Suprapubic skin (tissue), 4 donors: ENCODE measurements at regions not wholly inside any gene's neighbourhood (a gene's known extent, or its start where the extent isn't known, plus 50 kb on each side); places are given as distances from the start of the nearest gene placed in this dataset.

Source experiments
- DNase-seq, 2 donors: peaks; one replicate each; pipeline ENCODE4 v3.0.0-alpha.2; 2019; ENCODE audit warnings: low spot score in 2 of 2
- H3K27ac ChIP-seq: fragments of 200-600 bp; sonication (generic); one replicate; pipeline ENCODE4 v1.5.1; 2019
- H3K27me3 ChIP-seq: fragments of 200-600 bp; sonication (generic); one replicate; pipeline ENCODE4 v1.5.1; 2019
- H3K36me3 ChIP-seq: fragments of 200-600 bp; sonication (generic); one replicate; pipeline ENCODE4 v1.5.1; 2019
- H3K4me1 ChIP-seq: fragments of 200-600 bp; sonication (generic); one replicate; pipeline ENCODE4 v1.5.1; 2019
- H3K4me3 ChIP-seq: fragments of 200-600 bp; sonication (generic); one replicate; pipeline ENCODE4 v1.5.1; 2019; ENCODE audit warnings: mild to moderate bottlenecking
- H3K9me3 ChIP-seq: fragments of 200-600 bp; sonication (generic); one replicate; pipeline ENCODE4 v1.5.1; 2019
- CTCF ChIP-seq, 2 donors: fragments of 200-600 bp in 1 of 2; fragments of 450-650 bp in 1 of 2; sonication (generic) in 1 of 2; IDR thresholded peaks; one replicate each; pipeline ENCODE4 v1.5.1; 2016 to 2019; ENCODE audit warnings: antibody characterized with exemption in 2 of 2, mild to moderate bottlenecking in 1 of 2, moderate library complexity in 1 of 2
- EP300 ChIP-seq: sonication (generic); formaldehyde crosslinking; IDR thresholded peaks from one replicate; pipeline ENCODE4 v1.6.1; 2017; ENCODE audit warnings: antibody characterized with exemption
- POLR2A ChIP-seq, 2 donors: fragments of 450-650 bp; IDR thresholded peaks; one replicate each; pipeline ENCODE4 v1.6.1; 2017; ENCODE audit warnings: antibody characterized with exemption in 2 of 2, mild to moderate bottlenecking in 2 of 2, moderate library complexity in 2 of 2
- POLR2AphosphoS5 ChIP-seq, 3 donors: sonication (generic); formaldehyde crosslinking; IDR thresholded peaks; one replicate each; pipeline ENCODE4 v1.6.1; 2017; ENCODE audit warnings: antibody characterized with exemption in 3 of 3
- WGBS: methylation state at CpG from one replicate; pipeline ENCODE4 v1.1.5; 2018; 5-methylcytosine and 5-hydroxymethylcytosine counted together

- Histone ChIP-seq H3K4me3 (no peak overlapping the region), H3K27ac (no peak overlapping the region), H3K9me3 (no peaks in the 10 kb centered on the region), H3K27me3 (no peaks in the 10 kb centered on the region), H3K36me3 (no peaks in the 10 kb centered on the region), H3K4me1 (no peaks in the 10 kb centered on the region)
- 95% methylated on average over 1 of the region's 1 CpG for WGBS
- no peak for TF ChIP-seq CTCF (IDR thresholded peaks at IDR 0.05)
- TF ChIP-seq EP300, result no peak
- no peak for TF ChIP-seq POLR2A (IDR thresholded peaks at IDR 0.05)
- TF ChIP-seq POLR2AphosphoS5 (IDR thresholded peaks at IDR 0.05), result no peak
- DNase-seq, result no peak
Observed at GRCh38 chr13:90906554-90906953, 440.9 kb upstream of the MIR17HG start.

- Histone ChIP-seq H3K4me1 (no peaks in the 10 kb centered on the region), H3K9me3 (no peaks in the 10 kb centered on the region), H3K4me3 (no peak overlapping the region), H3K27ac (no peak overlapping the region), H3K27me3 (no peaks in the 10 kb centered on the region), H3K36me3 (no peaks in the 10 kb centered on the region)
- no peak for TF ChIP-seq CTCF (IDR thresholded peaks at IDR 0.05)
- TF ChIP-seq EP300, result no peak
- TF ChIP-seq POLR2A (IDR thresholded peaks at IDR 0.05), result no peak
- TF ChIP-seq POLR2AphosphoS5 (IDR thresholded peaks at IDR 0.05), result no peak
- DNase-seq, result no peak
- 91% methylated on average over 2 of the region's 2 CpGs for WGBS
Observed at GRCh38 chr13:90908792-90909191, 438.7 kb upstream of the MIR17HG start.

GRCh38 chr13:90910018-90910639 lies 437.4 kb upstream of the MIR17HG start:
- Histone ChIP-seq H3K9me3 (no peaks in the 10 kb centered on the region), H3K4me3 (no peak overlapping the region), H3K27ac (no peak overlapping the region), H3K27me3 (no peaks in the 10 kb centered on the region), H3K36me3 (no peaks in the 10 kb centered on the region), H3K4me1 (no peaks in the 10 kb centered on the region)
- WGBS, result 58% methylated on average over 3 of the region's 3 CpGs
- DNase-seq, result no peak
- no peak for TF ChIP-seq POLR2A (IDR thresholded peaks at IDR 0.05)
- TF ChIP-seq CTCF (IDR thresholded peaks at IDR 0.05), result no peak

- Histone ChIP-seq H3K4me1 (no peaks in the 10 kb centered on the region), H3K36me3 (no peaks in the 10 kb centered on the region), H3K27ac (no peak overlapping the region), H3K4me3 (no peak overlapping the region), H3K9me3 (no peaks in the 10 kb centered on the region), H3K27me3 (no peaks in the 10 kb centered on the region)
- 92% methylated on average over 1 of the region's 1 CpG for WGBS
- no peak for DNase-seq
- no peak for TF ChIP-seq POLR2A (IDR thresholded peaks at IDR 0.05)
- TF ChIP-seq CTCF (IDR thresholded peaks at IDR 0.05), result no peak
Observed at GRCh38 chr13:90912247-90912646, 435.2 kb upstream of the MIR17HG start.

- Histone ChIP-seq H3K4me3 (no peak overlapping the region), H3K27ac (no peak overlapping the region), H3K9me3 (no peaks in the 10 kb centered on the region), H3K27me3 (no peaks in the 10 kb centered on the region), H3K4me1 (no peaks in the 10 kb centered on the region), H3K36me3 (no peaks in the 10 kb centered on the region)
- no peak for DNase-seq
- no peak for TF ChIP-seq EP300
- TF ChIP-seq POLR2AphosphoS5 (IDR thresholded peaks at IDR 0.05), result no peak
- no peak for TF ChIP-seq POLR2A (IDR thresholded peaks at IDR 0.05)
- no peak for TF ChIP-seq CTCF (IDR thresholded peaks at IDR 0.05)
- WGBS, result 55% methylated on average over 2 of the region's 2 CpGs
Observed at GRCh38 chr13:90918536-90918935, 429.0 kb upstream of the MIR17HG start.
